GM12891 (cell line): ENCODE measurements at regions not wholly inside any gene's neighbourhood (a gene's known extent, or its start where the extent isn't known, plus 50 kb on each side); places are given as distances from the start of the nearest gene placed in this dataset.

ENCODE experiments used
- DNase-seq: peaks from one replicate; pipeline ENCODE4 v3.0.0; 2011; ENCODE audit warnings: low spot score; ENCODE audit not compliant: insufficient read length
- FAIRE-seq: peaks from 2 replicates; lab custom pipeline; 2011; peaks lifted over from hg19 to GRCh38; lab: Jason Lieb, UNC
- PAX5 ChIP-seq: IDR thresholded peaks from 2 replicates; pipeline ENCODE4 v1.6.1; 2011; ENCODE audit warnings: low read length, moderate library complexity, mild to moderate bottlenecking; ENCODE audit not compliant: insufficient read depth, severe bottlenecking
- POLR2A ChIP-seq: IDR thresholded peaks from 2 replicates; pipeline ENCODE4 v1.6.1; 2011; ENCODE audit warnings: low read depth, low read length, control low read depth
- POLR2AphosphoS5 ChIP-seq: IDR thresholded peaks from 2 replicates; pipeline ENCODE4 v1.6.1; 2011; ENCODE audit warnings: low read depth, low read length, control low read depth
- POU2F2 ChIP-seq: IDR thresholded peaks from 2 replicates; pipeline ENCODE4 v1.6.1; 2011; ENCODE audit warnings: low read depth, mild to moderate bottlenecking, control low read depth, low read length, moderate library complexity
- SPI1 ChIP-seq: IDR thresholded peaks from 2 replicates; pipeline ENCODE4 v1.6.1; 2011; ENCODE audit warnings: low read depth, low read length, control low read depth
- TAF1 ChIP-seq: IDR thresholded peaks from 2 replicates; pipeline ENCODE4 v1.6.1; 2011; ENCODE audit warnings: low read depth, low read length, control low read depth

DNA sequence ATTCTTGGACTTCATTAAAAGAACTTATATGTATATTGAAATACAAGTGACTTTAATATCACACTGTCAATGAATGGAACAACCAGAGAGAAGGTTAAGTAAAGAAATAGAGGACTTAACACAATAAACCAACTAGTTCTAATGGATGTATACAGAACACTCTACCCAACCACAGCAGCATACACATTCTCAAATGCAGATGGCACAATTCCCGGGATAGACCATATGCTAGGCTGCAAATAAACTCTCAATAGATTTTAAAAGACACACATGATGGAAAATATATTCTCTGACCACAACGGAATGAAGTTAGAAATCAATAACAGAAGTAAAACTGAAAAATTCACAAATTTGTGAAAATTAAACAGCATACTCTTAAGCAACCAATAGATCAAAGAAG is 214.3 kb upstream of the LINGO1 start:
- TF ChIP-seq POU2F2 (no peak), POLR2A (no peak), SPI1 (no peak)
- FAIRE-seq: no peak
- DNase-seq: no peak

DNA sequence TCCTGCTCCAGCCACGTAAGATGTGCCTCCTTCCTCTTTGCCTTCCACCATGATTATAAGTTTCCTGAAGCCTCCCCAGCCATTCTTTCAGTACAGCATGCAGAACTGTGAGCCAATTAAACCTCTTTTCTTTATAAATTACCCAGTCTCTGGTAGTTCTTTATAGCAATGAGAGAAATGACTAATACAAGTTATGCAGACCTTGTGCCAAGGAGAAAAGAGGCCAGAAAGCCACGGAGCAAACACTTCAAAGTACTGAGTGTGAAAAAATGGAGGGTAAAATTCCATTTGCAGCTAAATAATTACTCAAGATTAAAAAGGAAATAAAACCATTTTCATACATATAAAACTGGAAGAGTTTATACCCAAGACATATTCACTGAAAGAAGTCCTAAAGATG is 213.6 kb upstream of the LINGO1 start:
- DNase-seq (no peak), FAIRE-seq (no peak)
- TF ChIP-seq TAF1 (no peak), POLR2AphosphoS5 (no peak), PAX5 (no peak), SPI1 (no peak), POLR2A (no peak), POU2F2 (no peak)

DNA sequence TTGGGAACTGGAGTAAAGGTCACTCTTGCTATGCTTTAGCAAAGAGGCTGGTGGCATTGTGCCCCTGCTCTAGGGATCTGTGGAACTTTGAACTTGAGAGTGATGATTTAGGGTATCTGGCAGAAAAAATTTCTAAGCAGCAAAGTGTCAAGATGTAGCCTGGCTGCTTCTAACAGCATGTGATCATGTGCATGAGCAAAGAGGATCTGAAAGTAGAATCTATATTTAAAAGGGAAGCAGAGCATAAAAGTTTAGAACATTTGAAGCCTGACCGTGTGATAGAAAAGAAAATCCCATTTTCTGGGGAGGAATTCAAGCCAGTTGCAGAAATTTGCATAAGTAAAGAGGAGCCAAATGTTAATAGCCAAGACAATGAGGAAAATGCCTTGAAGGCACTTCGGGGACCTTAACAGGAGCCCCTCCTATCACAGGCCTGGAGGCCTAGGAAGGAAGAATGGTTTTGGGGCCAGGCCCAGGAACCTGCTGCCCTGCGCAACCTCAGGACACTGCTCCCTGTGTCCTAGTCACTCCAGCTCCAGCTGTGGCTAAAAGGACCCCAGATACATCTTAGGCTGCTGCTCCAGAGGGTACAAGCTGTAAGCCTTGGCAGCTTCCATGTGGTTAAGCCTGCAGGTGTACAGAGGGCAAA is 212.2 kb upstream of the LINGO1 start:
- TF ChIP-seq POLR2AphosphoS5 (no peak), SPI1 (peak; percentile 44)
- no peak for DNase-seq
- FAIRE-seq: no peak

DNA sequence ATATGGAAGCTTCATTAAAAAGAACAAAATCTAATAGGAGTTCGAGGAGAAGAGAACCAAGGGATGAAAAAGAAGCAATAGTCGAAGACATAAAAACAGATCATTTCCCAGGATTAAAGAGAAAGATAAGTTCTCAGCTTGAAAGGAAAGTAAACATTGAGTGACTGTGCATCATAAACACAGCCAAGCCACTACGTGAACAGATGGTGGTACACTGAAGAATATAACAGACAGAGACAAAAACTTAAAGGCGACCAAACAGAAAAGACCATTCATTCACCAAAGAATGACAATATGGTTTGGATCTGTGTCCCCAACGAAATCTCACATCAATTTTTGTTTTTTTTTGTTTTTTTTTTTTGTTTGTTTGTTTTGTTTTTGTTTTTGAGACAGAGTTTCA is 210.8 kb upstream of the LINGO1 start:
- no peak for FAIRE-seq
- DNase-seq: no peak
- TF ChIP-seq POLR2A: no peak
- no peak for TF ChIP-seq TAF1
- no peak for TF ChIP-seq POLR2AphosphoS5
- no peak for TF ChIP-seq POU2F2
- no peak for TF ChIP-seq PAX5
- TF ChIP-seq SPI1: no peak

DNA sequence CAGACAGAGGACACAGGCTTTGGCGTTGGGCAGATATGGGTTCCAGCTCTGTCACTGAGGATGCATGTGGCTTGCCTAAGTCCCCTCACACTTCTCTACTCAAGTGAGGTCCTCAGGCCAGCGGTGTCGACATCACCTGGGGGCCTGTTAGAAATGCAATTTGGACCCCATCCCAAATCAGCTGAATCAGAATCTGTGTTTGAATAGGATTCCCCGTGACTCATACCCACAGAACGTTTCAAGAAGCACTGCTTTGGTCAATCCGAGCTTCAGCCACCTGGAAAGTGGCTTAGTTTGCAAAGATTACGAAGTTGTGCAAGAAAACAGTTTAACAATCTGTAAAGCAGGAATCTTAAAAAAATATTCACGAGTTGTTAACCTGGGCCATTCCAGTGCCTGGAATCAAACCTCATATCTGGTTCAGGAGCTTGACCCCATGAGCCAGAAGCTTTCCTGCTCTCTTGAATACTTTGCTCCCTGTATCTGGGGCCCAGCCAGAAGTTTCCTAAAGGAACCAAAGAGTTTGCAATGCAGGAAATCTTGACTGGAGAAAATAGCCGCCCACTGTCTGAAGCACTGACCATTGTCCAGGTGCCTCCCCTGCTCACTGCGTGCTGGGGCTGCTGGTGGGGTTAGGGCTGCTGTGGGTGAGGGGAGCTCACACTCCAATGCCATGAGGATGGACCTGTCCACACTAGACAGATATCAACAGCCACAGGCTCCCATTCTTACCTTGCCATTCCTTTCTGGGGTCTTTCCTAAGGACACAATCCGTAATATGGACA is 208.5 kb upstream of the LINGO1 start:
- TF ChIP-seq TAF1: no peak
- no peak for TF ChIP-seq POLR2A
- no peak for TF ChIP-seq SPI1
- no peak for FAIRE-seq
- no peak for DNase-seq

DNA sequence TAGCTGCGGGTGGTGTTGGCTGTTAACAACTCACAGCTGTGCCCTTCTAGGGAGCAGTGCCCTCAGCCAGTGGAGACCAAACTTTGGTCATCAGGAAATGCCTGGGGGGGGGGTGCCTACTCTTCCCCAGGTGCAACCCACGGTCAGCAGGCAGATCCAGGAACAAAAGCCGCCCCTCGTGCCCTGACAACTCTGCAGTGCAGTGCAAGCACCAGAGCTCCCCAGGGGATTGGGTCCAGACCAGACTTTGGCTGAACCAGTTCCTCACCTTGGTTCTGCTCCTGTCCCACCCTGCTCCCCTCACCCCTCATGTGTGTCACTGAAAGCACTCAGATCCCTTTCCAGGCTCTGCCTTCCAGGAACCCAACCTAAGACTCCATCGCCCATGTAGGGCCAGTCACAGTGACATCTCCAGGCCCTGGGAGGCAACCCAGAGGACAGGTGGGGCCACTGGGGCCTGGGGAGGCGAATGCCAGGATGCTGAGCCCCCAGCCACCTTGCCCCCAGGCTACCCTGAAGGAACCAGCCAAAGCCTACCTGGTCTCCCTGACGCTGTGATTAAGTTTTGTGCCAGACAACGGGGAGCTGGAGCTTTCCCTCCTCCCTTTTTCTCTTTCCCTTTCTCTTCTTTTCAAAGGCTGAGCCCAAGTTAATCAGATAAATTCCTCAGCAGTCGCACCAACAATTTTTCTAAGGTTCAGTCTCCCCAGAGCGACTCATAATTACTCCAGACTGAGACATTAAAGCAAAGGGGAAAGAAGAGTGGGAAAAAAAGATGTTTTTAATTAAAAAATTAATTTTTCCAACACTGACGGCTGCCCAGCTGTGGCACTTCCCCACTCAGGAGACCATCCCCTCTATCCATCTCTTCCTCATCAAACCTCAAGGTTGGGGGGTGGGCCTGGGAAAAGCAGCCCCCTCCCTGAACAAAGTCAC is 207.5 kb upstream of the LINGO1 start:
- FAIRE-seq (no peak), DNase-seq (no peak)
- no peak for TF ChIP-seq POLR2A
- TF ChIP-seq PAX5: no peak
- no peak for TF ChIP-seq POU2F2
- no peak for TF ChIP-seq SPI1
- no peak for TF ChIP-seq TAF1
- no peak for TF ChIP-seq POLR2AphosphoS5

DNA sequence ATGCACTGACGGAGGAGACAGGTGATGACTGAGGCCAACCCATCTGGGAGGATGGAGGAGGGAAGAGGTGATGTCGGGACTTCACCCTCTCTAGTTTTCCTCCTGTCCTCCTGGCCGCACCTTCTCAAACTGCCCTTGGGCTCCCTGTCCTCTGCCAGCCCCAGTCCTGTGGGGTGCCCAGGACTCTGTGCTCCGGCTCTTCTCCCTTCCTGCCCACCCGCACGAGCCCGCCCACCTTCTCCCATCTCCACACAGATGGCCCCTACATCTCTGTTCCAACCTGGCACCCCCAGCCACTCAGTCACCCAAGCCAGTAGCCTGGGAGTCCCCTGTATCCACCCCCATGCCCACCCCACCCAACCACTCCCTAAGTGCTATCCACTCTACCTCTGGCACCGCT is 206.7 kb upstream of the LINGO1 start:
- DNase-seq: no peak
- no peak for TF ChIP-seq TAF1
- TF ChIP-seq SPI1: no peak
- no peak for TF ChIP-seq POLR2A
- TF ChIP-seq POU2F2: no peak
- no peak for TF ChIP-seq PAX5
- no peak for TF ChIP-seq POLR2AphosphoS5
- FAIRE-seq: no peak

DNA sequence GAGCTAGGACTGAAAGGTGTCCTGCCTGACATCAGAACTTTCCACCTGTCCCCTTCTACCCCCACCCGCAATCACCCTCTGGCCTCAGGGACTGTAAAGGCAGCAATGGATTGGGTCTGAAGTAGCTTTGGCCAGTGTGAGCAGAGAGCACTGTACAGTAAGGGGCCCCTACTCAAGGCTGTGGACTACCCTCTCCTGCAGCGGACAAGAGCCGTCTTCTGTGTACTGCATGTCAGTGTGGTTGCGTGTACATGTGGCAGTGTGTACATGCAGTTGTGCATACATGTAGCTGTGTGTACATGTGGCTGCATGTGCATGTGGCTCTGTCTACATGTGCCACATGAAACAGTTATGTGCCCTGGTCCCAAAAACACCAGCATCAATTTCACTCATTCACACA is 205.9 kb upstream of the LINGO1 start:
- DNase-seq (no peak), FAIRE-seq (no peak)
- no peak for TF ChIP-seq SPI1
- TF ChIP-seq PAX5: no peak

DNA sequence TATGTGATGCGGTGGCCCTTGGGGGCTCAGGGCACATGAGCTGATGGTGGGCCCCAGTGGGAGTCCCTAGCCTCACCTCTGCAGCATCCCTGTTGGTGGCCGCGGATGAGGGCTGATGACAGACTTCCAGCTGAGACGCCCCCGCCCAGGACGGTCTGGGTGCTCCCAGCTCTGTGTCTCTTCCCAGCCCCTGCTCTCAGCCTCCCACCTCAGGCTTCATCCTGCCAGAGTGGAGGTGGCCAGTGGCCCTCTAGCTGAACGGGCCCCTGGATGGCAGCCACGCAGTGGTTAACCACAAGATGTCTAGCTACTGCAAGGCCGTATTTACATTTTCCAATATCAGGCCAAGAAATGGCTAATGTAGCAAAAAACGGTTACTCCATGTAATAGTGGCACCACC is 205.3 kb upstream of the LINGO1 start:
- FAIRE-seq (no peak), DNase-seq (no peak)
- TF ChIP-seq POU2F2: no peak
- no peak for TF ChIP-seq SPI1
- no peak for TF ChIP-seq PAX5
- TF ChIP-seq TAF1: no peak
- TF ChIP-seq POLR2A: no peak
- no peak for TF ChIP-seq POLR2AphosphoS5

DNA sequence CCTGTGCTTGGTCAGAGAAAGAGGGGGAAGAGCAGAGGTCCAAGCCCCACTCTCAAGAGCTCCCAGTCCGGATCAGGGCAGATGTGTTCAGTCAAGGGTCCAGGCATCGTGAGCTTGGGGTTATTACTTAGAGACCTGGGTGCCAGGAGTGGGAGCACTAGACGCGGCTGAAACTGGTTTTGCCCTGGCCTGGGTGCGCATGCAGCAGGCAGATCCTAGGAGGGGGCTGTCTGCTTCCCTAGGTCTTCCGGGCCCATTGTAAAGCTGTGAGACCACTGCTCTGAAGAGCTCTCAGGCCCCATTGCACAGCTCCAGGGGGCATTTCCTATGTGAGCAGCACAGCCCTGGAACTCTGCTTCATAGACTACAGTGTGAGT is 204.9 kb upstream of the LINGO1 start:
- FAIRE-seq: no peak

More for the DNA sequence above, 204.9 kb upstream of the LINGO1 start:
- TF ChIP-seq POLR2A: no peak
- TF ChIP-seq PAX5: no peak
- no peak for TF ChIP-seq POLR2AphosphoS5
- TF ChIP-seq POU2F2: no peak
- no peak for TF ChIP-seq TAF1
- TF ChIP-seq SPI1: no peak
- no peak for DNase-seq
